CD14-positive monocyte (primary cell): ENCODE measurements at regions not wholly inside any gene's neighbourhood (a gene's known extent, or its start where the extent isn't known, plus 50 kb on each side); places are given as distances from the start of the nearest gene placed in this dataset.
"Not testable (repeated sequence)": the region's sequence is repeated elsewhere in the genome, so short reads cannot be mapped to it uniquely, and the experiment has no call there.

ENCODE experiments used
- DNase-seq, 3 donors: peaks; one replicate each; pipeline ENCODE4 v3.0.0-alpha.2; 2011 to 2022
- H2AFZ ChIP-seq: 2 replicates; pipeline ENCODE4 v1.6.0; 2012; ENCODE audit warnings: mild to moderate bottlenecking, low read depth, low read length, inconsistent platforms; ENCODE audit not compliant: insufficient read depth, poor library complexity, severe bottlenecking
- H3K27ac ChIP-seq, 2 donors: 1 replicate in 1 of 2; 2 replicates in 1 of 2; pipeline ENCODE4 v1.5.1; 2012 to 2013; ENCODE audit warnings: low read length in 2 of 2, control low read depth in 1 of 2, inconsistent platforms in 1 of 2, low read depth in 1 of 2, mild to moderate bottlenecking in 1 of 2
- H3K27me3 ChIP-seq, 2 donors: one replicate each; pipeline versions ENCODE4 v1.6.0 to v1.6.1; 2011 to 2013; ENCODE audit warnings: low read length in 2 of 2; ENCODE audit not compliant: control insufficient read depth in 2 of 2, insufficient read depth in 2 of 2
- H3K36me3 ChIP-seq, 2 donors: replicated peaks in 1 of 2; 1 replicate in 1 of 2; 2 replicates in 1 of 2; pipeline versions ENCODE4 v1.5.1 to v1.6.1; 2012 to 2013; ENCODE audit warnings: low read length in 2 of 2, control low read depth in 1 of 2, inconsistent platforms in 1 of 2, mild to moderate bottlenecking in 1 of 2; ENCODE audit not compliant: insufficient read depth in 2 of 2, control insufficient read depth in 1 of 2
- H3K4me1 ChIP-seq, 2 donors: 1 replicate in 1 of 2; 2 replicates in 1 of 2; pipeline versions ENCODE4 v1.5.1 to v1.6.1; 2012 to 2013; ENCODE audit warnings: low read length in 2 of 2, control low read depth in 1 of 2, inconsistent platforms in 1 of 2, mild to moderate bottlenecking in 1 of 2, moderate library complexity in 1 of 2; ENCODE audit not compliant: insufficient read depth in 2 of 2, control insufficient read depth in 1 of 2
- H3K4me2 ChIP-seq: replicated peaks from 2 replicates; pipeline ENCODE3; 2012; ENCODE audit warnings: low read length, moderate library complexity, mild to moderate bottlenecking; ENCODE audit not compliant: poor library complexity, severe bottlenecking; ENCODE audit errors: extremely low read depth
- H3K4me3 ChIP-seq, 3 experiments: fragments of 200-600 bp in 1 of 3; sonication (generic) in 1 of 3; replicated peaks in 1 of 3; 1 replicate in 2 of 3; 2 replicates in 1 of 3; pipeline ENCODE4 v1.5.1; 2011 to 2013; ENCODE audit warnings: low read length in 3 of 3, mild to moderate bottlenecking in 3 of 3, control low read depth in 2 of 3, low read depth in 2 of 3, inconsistent platforms in 1 of 3, moderate library complexity in 1 of 3
- H3K79me2 ChIP-seq: 2 replicates; pipeline ENCODE4 v1.6.0; 2012; ENCODE audit warnings: mild to moderate bottlenecking, control low read depth, inconsistent platforms, low read length, moderate library complexity; ENCODE audit not compliant: insufficient read depth
- H3K9ac ChIP-seq: 2 replicates; pipeline ENCODE4 v1.6.0; 2017; ENCODE audit warnings: low read length, mild to moderate bottlenecking; ENCODE audit not compliant: insufficient read depth, poor library complexity, severe bottlenecking
- H3K9me3 ChIP-seq, 2 donors: replicated peaks in 1 of 2; 1 replicate in 1 of 2; 2 replicates in 1 of 2; pipeline versions ENCODE4 v1.5.1 to v1.6.1; 2012 to 2013; ENCODE audit warnings: low read length in 2 of 2, control low read depth in 1 of 2; ENCODE audit not compliant: control insufficient read depth in 1 of 2, insufficient read depth in 1 of 2
- H4K20me1 ChIP-seq: 2 replicates; pipeline ENCODE4 v1.6.0; 2012; ENCODE audit warnings: mild to moderate bottlenecking, low read length, control low read depth, moderate library complexity; ENCODE audit not compliant: insufficient read depth
- H3K27ac Mint-ChIP-seq, 7 donors: one replicate each; pipeline ENCODE4 v1.8.0; 2020; ENCODE audit warnings: mild to moderate bottlenecking in 7 of 7, mixed read lengths in 7 of 7, moderate library complexity in 6 of 7, inconsistent platforms in 2 of 7
- H3K27me3 Mint-ChIP-seq, 3 donors: one replicate each; pipeline ENCODE4 v1.8.0; 2021 to 2022; ENCODE audit warnings: low read depth in 3 of 3, mild to moderate bottlenecking in 3 of 3, mixed read lengths in 3 of 3, moderate library complexity in 3 of 3, inconsistent platforms in 1 of 3
- H3K36me3 Mint-ChIP-seq, 2 donors: one replicate each; pipeline ENCODE4 v1.8.0; 2020; ENCODE audit warnings: mixed read lengths in 2 of 2, inconsistent platforms in 1 of 2, mild to moderate bottlenecking in 1 of 2
- H3K4me1 Mint-ChIP-seq: one replicate; pipeline ENCODE4 v1.8.0; 2020; ENCODE audit warnings: mild to moderate bottlenecking, mixed read lengths
- H3K4me3 Mint-ChIP-seq, 2 donors: one replicate each; pipeline ENCODE4 v1.8.0; 2020; ENCODE audit warnings: mild to moderate bottlenecking in 2 of 2, mixed read lengths in 2 of 2, moderate library complexity in 1 of 2
- H3K9me3 Mint-ChIP-seq, 7 donors: one replicate each; pipeline ENCODE4 v1.8.0; 2020 to 2022; ENCODE audit warnings: mixed read lengths in 7 of 7, mild to moderate bottlenecking in 6 of 7, moderate library complexity in 6 of 7, inconsistent platforms in 2 of 7
- WGBS: methylation state at CpG from one replicate; pipeline ENCODE4 v1.1.5; 2013; ENCODE audit warnings: missing lambda C conversion rate; ENCODE audit not compliant: insufficient coverage; 5-methylcytosine and 5-hydroxymethylcytosine counted together
- intact Hi-C, 2 donors: fragments of 100-400 bp; cut with micrococcal nuclease; formaldehyde crosslinking; loops; one replicate each; pipeline versions ENCODE4 v1.15.0 to v1.15.1; 2023
- TF ChIP-seq, protein P1 (sequence below): fragments of 200-600 bp; IDR thresholded peaks from one replicate; pipeline ENCODE4 v1.8.0; 2022; ENCODE audit warnings: antibody characterized with exemption, mild to moderate bottlenecking

DNA sequence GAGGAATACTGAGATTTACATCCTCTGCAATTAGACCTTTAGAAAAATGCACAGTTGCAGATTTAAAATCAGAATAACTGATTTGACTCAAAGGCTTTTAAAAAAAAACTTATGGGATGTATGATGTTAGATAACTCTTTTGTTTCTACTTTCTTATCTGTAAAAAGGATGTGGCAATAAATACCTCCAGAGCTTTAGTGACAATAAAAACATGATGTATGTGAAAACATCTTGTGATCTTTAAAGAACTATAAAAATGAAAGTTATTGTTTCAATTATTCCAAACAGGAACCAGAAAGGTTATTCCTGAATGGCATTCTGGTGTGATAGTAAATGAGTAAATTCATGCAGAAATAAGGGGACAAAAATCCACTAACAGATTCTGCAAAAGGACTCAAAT, 2712.2 kb upstream of the PCDH20 start:
- no peak overlapping the region for H3K4me3 Mint-ChIP-seq

DNA sequence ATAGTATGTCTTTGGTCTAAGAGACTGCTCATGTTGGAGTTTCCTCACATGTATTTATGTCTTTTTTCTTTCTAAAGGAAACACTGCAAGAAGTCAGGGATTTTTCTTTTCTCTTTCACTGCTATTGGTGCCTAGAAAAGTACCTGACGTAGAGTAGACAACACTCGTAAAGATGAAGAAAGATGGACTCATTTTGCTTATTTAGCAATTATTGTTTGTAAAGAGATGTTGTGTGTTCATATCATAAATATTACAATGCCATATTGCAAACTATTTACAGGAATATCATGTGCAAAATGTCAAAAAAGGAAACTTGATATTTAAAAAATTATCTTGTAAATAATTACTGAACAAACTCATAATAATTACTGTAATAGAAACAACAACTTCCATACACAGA, 2711.5 kb upstream of the PCDH20 start:
- no peak overlapping the region for H3K4me3 Mint-ChIP-seq
- no peaks in the 10 kb centered on the region for H3K4me1 Mint-ChIP-seq
- peaks cover 0 to 7% (median 2%) of the 10 kb centered on the region in 7 donors for H3K9me3 Mint-ChIP-seq
- Histone ChIP-seq H3K9me3 (peaks cover 10 to 19% of the 10 kb centered on the region in 2 donors), H3K9ac (no peak overlapping the region), H3K27ac (no peak overlapping the region), H2AFZ (no peak overlapping the region), H4K20me1 (no peaks in the 10 kb centered on the region), H3K36me3 (no peaks in the 10 kb centered on the region), H3K4me2 (no peak overlapping the region), H3K27me3 (no peaks in the 10 kb centered on the region), H3K4me1 (no peaks in the 10 kb centered on the region), H3K4me3 (no peak overlapping the region), H3K79me2 (no peaks in the 10 kb centered on the region)
- no CpG with 5 or more reads among the region's 2 CpGs for WGBS
- no peaks in the 10 kb centered on the region for H3K27me3 Mint-ChIP-seq
- no peaks in the 10 kb centered on the region for H3K36me3 Mint-ChIP-seq
- intact Hi-C loops: no loop called here
- TF ChIP-seq, protein P1, sequence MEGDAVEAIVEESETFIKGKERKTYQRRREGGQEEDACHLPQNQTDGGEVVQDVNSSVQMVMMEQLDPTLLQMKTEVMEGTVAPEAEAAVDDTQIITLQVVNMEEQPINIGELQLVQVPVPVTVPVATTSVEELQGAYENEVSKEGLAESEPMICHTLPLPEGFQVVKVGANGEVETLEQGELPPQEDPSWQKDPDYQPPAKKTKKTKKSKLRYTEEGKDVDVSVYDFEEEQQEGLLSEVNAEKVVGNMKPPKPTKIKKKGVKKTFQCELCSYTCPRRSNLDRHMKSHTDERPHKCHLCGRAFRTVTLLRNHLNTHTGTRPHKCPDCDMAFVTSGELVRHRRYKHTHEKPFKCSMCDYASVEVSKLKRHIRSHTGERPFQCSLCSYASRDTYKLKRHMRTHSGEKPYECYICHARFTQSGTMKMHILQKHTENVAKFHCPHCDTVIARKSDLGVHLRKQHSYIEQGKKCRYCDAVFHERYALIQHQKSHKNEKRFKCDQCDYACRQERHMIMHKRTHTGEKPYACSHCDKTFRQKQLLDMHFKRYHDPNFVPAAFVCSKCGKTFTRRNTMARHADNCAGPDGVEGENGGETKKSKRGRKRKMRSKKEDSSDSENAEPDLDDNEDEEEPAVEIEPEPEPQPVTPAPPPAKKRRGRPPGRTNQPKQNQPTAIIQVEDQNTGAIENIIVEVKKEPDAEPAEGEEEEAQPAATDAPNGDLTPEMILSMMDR: no peak
- DNase-seq: no peak
- H3K27ac Mint-ChIP-seq: no peak overlapping the region

More for the DNA sequence above, 2712.2 kb upstream of the PCDH20 start:
- Histone ChIP-seq H3K4me1 (no peaks in the 10 kb centered on the region), H3K4me3 (no peak overlapping the region), H3K9ac (no peak overlapping the region), H3K79me2 (no peaks in the 10 kb centered on the region), H3K4me2 (no peak overlapping the region), H3K27me3 (no peaks in the 10 kb centered on the region), H4K20me1 (no peaks in the 10 kb centered on the region), H2AFZ (no peak overlapping the region), H3K36me3 (no peaks in the 10 kb centered on the region), H3K27ac (no peak overlapping the region), H3K9me3 (peaks cover 10 to 19% of the 10 kb centered on the region in 2 donors)
- Mint-ChIP-seq H3K4me1 (no peaks in the 10 kb centered on the region), H3K36me3 (no peaks in the 10 kb centered on the region), H3K27ac (no peak overlapping the region), H3K9me3 (peaks cover 0 to 7% (median 3%) of the 10 kb centered on the region in 7 donors), H3K27me3 (no peaks in the 10 kb centered on the region)
- intact Hi-C loops: no loop called here
- DNase-seq: no peak
- TF ChIP-seq, protein P1: no peak

DNA sequence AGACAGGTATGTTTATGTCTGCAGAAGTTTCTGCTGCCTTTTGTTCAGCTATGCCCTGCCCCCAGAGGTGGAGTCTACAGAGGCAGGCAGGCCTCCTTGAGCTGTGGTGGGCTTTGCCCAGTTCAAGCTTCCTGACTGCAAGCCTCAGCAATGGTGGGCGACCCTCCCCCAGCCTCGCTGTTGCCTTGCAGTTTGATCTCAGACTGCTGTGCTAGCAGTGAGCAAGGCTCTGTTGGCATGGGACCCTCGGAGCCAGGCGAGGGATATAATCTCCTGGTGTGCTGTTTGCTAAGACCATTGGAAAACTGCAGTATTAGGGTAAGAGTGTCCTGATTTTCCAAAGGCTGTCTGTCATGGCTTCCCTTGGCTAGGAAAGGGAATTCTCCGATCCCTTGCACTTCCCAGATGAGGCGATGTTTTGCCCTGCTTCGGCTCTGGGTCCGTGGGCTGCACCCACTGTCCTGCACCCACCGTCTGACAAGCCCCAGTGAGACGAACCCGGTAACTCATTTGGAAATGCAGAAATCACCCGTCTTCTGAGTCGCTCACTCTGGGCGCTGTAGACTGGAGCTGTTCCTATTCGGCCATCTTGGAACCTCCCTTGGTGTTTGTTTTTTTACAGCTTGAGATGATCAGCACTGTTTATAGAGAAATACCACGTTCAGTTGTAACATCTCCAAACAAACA, 2705.5 kb upstream of the PCDH20 start:
- H4K20me1 ChIP-seq, H3K4me1 Mint-ChIP-seq, H3K79me2 ChIP-seq, H3K4me3 ChIP-seq, H3K27me3 Mint-ChIP-seq, H3K4me3 Mint-ChIP-seq, H3K36me3 ChIP-seq, H3K36me3 Mint-ChIP-seq, H3K27me3 ChIP-seq, H3K9ac ChIP-seq, H3K27ac Mint-ChIP-seq, intact Hi-C loops, H3K4me2 ChIP-seq, H2AFZ ChIP-seq, DNase-seq, H3K4me1 ChIP-seq, H3K27ac ChIP-seq: not testable (repeated sequence)
- H3K9me3 ChIP-seq: peaks cover 4 to 12% of the 10 kb centered on the region in 2 donors
- 95% methylated on average over 12 of the region's 16 CpGs for WGBS
- H3K9me3 Mint-ChIP-seq: peaks cover 1 to 22% (median 10%) of the 10 kb centered on the region in 7 donors
